K562 (cell line): ENCODE measurements at regions not wholly inside any gene's neighbourhood (a gene's known extent, or its start where the extent isn't known, plus 50 kb on each side); places are given as distances from the start of the nearest gene placed in this dataset.

Source experiments
- CHCHD3 ChIP-seq: fragments of 250-450 bp; sonication (Bioruptor Pico); IDR thresholded peaks from 2 replicates; pipeline ENCODE4 v2.1.2; 2022; ENCODE audit warnings: mild to moderate bottlenecking
- JUNB ChIP-seq: fragments of 450-650 bp; formaldehyde crosslinking; conservative IDR thresholded peaks from 2 replicates; pipeline ENCODE4 v1.4.0; 2020; ENCODE audit warnings: mild to moderate bottlenecking
- MTA1 ChIP-seq: fragments of 450-650 bp; IDR thresholded peaks from 2 replicates; pipeline ENCODE4 v1.6.1; 2017; ENCODE audit warnings: borderline replicate concordance
- TGIF2 ChIP-seq: sonication (generic); formaldehyde crosslinking; IDR thresholded peaks from 2 replicates; pipeline ENCODE4 v1.8.1; 2022; ENCODE audit warnings: mild to moderate bottlenecking, missing genetic modification reagents, moderate library complexity
- YY1 ChIP-seq, 3 experiments: IDR thresholded peaks; 2 replicates each; pipeline ENCODE4 v1.6.1; 2011; ENCODE audit warnings: low read length in 2 of 3, mild to moderate bottlenecking in 2 of 3, moderate library complexity in 2 of 3, borderline replicate concordance in 1 of 3, control low read depth in 1 of 3, low read depth in 1 of 3; ENCODE audit not compliant: insufficient read depth in 3 of 3, insufficient replicate concordance in 2 of 3, control insufficient read depth in 1 of 3, insufficient read length in 1 of 3; ENCODE audit errors: extremely low read depth in 1 of 3
- ZKSCAN3 ChIP-seq: fragments of 250-450 bp; sonication (Bioruptor Pico); IDR thresholded peaks from 2 replicates; pipeline ENCODE4 v1.4.0; 2020
- TF ChIP-seq, protein P1 (sequence below): sonication (generic); formaldehyde crosslinking; IDR thresholded peaks from 2 replicates; pipeline ENCODE4 v1.9.0; 2022; ENCODE audit warnings: mild to moderate bottlenecking, missing genetic modification reagents
- TF ChIP-seq, protein P2 (sequence below), 3 experiments: IDR thresholded peaks in 2 of 3; conservative IDR thresholded peaks in 1 of 3; 2 replicates each; pipeline ENCODE4 v1.5.1; 2011 to 2012; ENCODE audit warnings: low read length in 3 of 3, mild to moderate bottlenecking in 3 of 3, control low read depth in 2 of 3, improper control_type of control experiment in 1 of 3, inconsistent platforms in 1 of 3, low read depth in 1 of 3, mixed read lengths in 1 of 3, moderate library complexity in 1 of 3; ENCODE audit not compliant: insufficient read depth in 2 of 3
- TF ChIP-seq, protein P3 (sequence below): sonication (generic); formaldehyde crosslinking; IDR thresholded peaks from 2 replicates; pipeline ENCODE4 v1.8.0; 2022; ENCODE audit warnings: mild to moderate bottlenecking, missing genetic modification reagents

DNA sequence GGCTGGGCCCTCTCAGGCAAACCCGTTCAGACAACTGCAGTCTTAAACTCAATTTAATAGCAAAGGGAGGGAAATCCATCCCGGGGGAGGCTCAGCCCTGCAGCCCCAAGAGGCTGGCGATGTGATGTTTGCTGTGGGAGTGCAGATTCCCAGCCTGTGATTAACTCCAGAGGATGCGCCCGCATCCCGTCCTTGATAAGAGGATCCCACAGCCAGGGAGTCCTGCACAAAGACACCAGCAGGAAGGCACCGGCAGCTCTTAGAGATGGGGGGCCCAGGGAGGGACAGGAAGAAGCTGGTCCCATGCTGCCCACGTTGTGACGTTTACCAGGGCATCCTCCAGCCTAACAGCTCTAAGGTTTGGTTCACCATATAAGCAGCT lies 64.7 kb downstream of the MRPL36 start:
- TF ChIP-seq YY1 (IDR thresholded peaks at IDR 0.05; ENCODE audit: borderline replicate concordance in 1 of 3, control insufficient read depth in 1 of 3, extremely low read depth in 1 of 3, insufficient read depth in 3 of 3, insufficient read length in 1 of 3, insufficient replicate concordance in 2 of 3, low read depth in 1 of 3, low read length in 2 of 3) = no peak
- no peak for TF ChIP-seq JUNB (CRISPR knock-in tag)
- TF ChIP-seq, protein P1, sequence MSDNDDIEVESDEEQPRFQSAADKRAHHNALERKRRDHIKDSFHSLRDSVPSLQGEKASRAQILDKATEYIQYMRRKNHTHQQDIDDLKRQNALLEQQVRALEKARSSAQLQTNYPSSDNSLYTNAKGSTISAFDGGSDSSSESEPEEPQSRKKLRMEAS (CRISPR knock-in tag) = no peak
- TF ChIP-seq ZKSCAN3 (CRISPR knock-in tag) = no peak
- TF ChIP-seq CHCHD3 = no peak
- TF ChIP-seq, protein P2, sequence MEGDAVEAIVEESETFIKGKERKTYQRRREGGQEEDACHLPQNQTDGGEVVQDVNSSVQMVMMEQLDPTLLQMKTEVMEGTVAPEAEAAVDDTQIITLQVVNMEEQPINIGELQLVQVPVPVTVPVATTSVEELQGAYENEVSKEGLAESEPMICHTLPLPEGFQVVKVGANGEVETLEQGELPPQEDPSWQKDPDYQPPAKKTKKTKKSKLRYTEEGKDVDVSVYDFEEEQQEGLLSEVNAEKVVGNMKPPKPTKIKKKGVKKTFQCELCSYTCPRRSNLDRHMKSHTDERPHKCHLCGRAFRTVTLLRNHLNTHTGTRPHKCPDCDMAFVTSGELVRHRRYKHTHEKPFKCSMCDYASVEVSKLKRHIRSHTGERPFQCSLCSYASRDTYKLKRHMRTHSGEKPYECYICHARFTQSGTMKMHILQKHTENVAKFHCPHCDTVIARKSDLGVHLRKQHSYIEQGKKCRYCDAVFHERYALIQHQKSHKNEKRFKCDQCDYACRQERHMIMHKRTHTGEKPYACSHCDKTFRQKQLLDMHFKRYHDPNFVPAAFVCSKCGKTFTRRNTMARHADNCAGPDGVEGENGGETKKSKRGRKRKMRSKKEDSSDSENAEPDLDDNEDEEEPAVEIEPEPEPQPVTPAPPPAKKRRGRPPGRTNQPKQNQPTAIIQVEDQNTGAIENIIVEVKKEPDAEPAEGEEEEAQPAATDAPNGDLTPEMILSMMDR (IDR thresholded peaks at IDR 0.05 in 2 of 3, conservative IDR thresholded peaks at IDR 0.05 in 1 of 3; ENCODE audit: insufficient read depth in 2 of 3, low read depth in 1 of 3, low read length in 3 of 3) = no peak
- no peak for TF ChIP-seq TGIF2 (CRISPR knock-in tag)
- TF ChIP-seq, protein P3, sequence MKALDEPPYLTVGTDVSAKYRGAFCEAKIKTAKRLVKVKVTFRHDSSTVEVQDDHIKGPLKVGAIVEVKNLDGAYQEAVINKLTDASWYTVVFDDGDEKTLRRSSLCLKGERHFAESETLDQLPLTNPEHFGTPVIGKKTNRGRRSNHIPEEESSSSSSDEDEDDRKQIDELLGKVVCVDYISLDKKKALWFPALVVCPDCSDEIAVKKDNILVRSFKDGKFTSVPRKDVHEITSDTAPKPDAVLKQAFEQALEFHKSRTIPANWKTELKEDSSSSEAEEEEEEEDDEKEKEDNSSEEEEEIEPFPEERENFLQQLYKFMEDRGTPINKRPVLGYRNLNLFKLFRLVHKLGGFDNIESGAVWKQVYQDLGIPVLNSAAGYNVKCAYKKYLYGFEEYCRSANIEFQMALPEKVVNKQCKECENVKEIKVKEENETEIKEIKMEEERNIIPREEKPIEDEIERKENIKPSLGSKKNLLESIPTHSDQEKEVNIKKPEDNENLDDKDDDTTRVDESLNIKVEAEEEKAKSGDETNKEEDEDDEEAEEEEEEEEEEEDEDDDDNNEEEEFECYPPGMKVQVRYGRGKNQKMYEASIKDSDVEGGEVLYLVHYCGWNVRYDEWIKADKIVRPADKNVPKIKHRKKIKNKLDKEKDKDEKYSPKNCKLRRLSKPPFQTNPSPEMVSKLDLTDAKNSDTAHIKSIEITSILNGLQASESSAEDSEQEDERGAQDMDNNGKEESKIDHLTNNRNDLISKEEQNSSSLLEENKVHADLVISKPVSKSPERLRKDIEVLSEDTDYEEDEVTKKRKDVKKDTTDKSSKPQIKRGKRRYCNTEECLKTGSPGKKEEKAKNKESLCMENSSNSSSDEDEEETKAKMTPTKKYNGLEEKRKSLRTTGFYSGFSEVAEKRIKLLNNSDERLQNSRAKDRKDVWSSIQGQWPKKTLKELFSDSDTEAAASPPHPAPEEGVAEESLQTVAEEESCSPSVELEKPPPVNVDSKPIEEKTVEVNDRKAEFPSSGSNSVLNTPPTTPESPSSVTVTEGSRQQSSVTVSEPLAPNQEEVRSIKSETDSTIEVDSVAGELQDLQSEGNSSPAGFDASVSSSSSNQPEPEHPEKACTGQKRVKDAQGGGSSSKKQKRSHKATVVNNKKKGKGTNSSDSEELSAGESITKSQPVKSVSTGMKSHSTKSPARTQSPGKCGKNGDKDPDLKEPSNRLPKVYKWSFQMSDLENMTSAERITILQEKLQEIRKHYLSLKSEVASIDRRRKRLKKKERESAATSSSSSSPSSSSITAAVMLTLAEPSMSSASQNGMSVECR = no peak
- TF ChIP-seq MTA1 = no peak
